B cell (primary cell): ENCODE measurements at regions not wholly inside any gene's neighbourhood (a gene's known extent, or its start where the extent isn't known, plus 50 kb on each side); places are given as distances from the start of the nearest gene placed in this dataset.

Experiments
- CTCF ChIP-seq: fragments of 200-600 bp; IDR thresholded peaks from one replicate; pipeline ENCODE4 v1.8.0; 2022; ENCODE audit warnings: antibody characterized with exemption, mild to moderate bottlenecking
- EZH2 ChIP-seq: IDR thresholded peaks from 2 replicates; pipeline ENCODE4 v1.6.1; 2012; ENCODE audit warnings: borderline replicate concordance, low read depth, mild to moderate bottlenecking, moderate library complexity, low read length; ENCODE audit not compliant: insufficient read depth, poor library complexity, severe bottlenecking

- TF ChIP-seq CTCF (no peak), EZH2 (no peak)
These were observed 141.7 kb downstream of the ARL4C start for GRCh38 chr2:234355021-234355720.
